Thymus (tissue), 11 donors: ENCODE measurements at regions not wholly inside any gene's neighbourhood (a gene's known extent, or its start where the extent isn't known, plus 50 kb on each side); places are given as distances from the start of the nearest gene placed in this dataset.

Experiments
- DNase-seq, 9 donors: peaks; one replicate each; pipeline ENCODE4 v3.0.0-alpha.2; 2013; ENCODE audit warnings: low spot score in 9 of 9, low read depth in 6 of 9, missing footprints in 1 of 9
- H3K27ac ChIP-seq, 2 donors: one replicate each; pipeline ENCODE4 v1.5.1; 2013; ENCODE audit warnings: control low read depth in 1 of 2, low read depth in 1 of 2, low read length in 1 of 2, mild to moderate bottlenecking in 1 of 2, moderate library complexity in 1 of 2
- H3K27me3 ChIP-seq, 2 donors: one replicate each; pipeline ENCODE4 v1.5.1; 2013; ENCODE audit warnings: low read length in 1 of 2; ENCODE audit not compliant: control insufficient read depth in 2 of 2, insufficient read depth in 1 of 2
- H3K36me3 ChIP-seq, 2 donors: one replicate each; pipeline ENCODE4 v1.5.1; 2013; ENCODE audit warnings: low read length in 1 of 2, mild to moderate bottlenecking in 1 of 2, moderate library complexity in 1 of 2; ENCODE audit not compliant: control insufficient read depth in 2 of 2, insufficient read depth in 2 of 2
- H3K4me1 ChIP-seq, 2 donors: one replicate each; pipeline ENCODE4 v1.5.1; 2013; ENCODE audit warnings: low read length in 2 of 2; ENCODE audit not compliant: control insufficient read depth in 2 of 2, insufficient read depth in 2 of 2
- H3K4me3 ChIP-seq, 2 donors: one replicate each; pipeline ENCODE4 v1.5.1; 2013; ENCODE audit warnings: low read length in 2 of 2, control low read depth in 1 of 2, mild to moderate bottlenecking in 1 of 2
- H3K9me3 ChIP-seq, 2 donors: one replicate each; pipeline ENCODE4 v1.5.1; 2013; ENCODE audit warnings: low read length in 1 of 2, mild to moderate bottlenecking in 1 of 2; ENCODE audit not compliant: control insufficient read depth in 2 of 2, insufficient read depth in 1 of 2
- WGBS: extraction: QIAGEN DNeasy Blood & Tissue Kit; methylation state at CpG from one replicate; pipeline ENCODE4 v1.1.7; 2013; 5-methylcytosine and 5-hydroxymethylcytosine counted together
- donor health status: healthy.

GRCh38 chr7:47210281-47210854, 371.5 kb downstream of the TNS3 start:
- DNase-seq, result no peak
- Histone ChIP-seq H3K27me3 (no peaks in the 10 kb centered on the region), H3K4me3 (no peak overlapping the region), H3K9me3 (no peaks in the 10 kb centered on the region), H3K27ac (no peak overlapping the region), H3K4me1 (peaks cover 0 to 2% of the 10 kb centered on the region in 2 donors), H3K36me3 (no peaks in the 10 kb centered on the region)
- WGBS, result 74% methylated on average over 4 of the region's 4 CpGs

GRCh38 chr7:47207956-47208355, 374.0 kb downstream of the TNS3 start:
- WGBS, result 88% methylated on average over 3 of the region's 3 CpGs
- Histone ChIP-seq H3K4me3 (no peak overlapping the region), H3K27me3 (no peaks in the 10 kb centered on the region), H3K4me1 (peaks cover 0 to 2% of the 10 kb centered on the region in 2 donors), H3K27ac (no peak overlapping the region), H3K36me3 (no peaks in the 10 kb centered on the region), H3K9me3 (no peaks in the 10 kb centered on the region)
- no peak for DNase-seq

- Histone ChIP-seq H3K27me3 (no peaks in the 10 kb centered on the region), H3K27ac (no peak overlapping the region), H3K9me3 (no peaks in the 10 kb centered on the region), H3K36me3 (no peaks in the 10 kb centered on the region), H3K4me1 (no peaks in the 10 kb centered on the region), H3K4me3 (no peak overlapping the region)
- no peak for DNase-seq
- 91% methylated on average over 2 of the region's 2 CpGs for WGBS
Measured at GRCh38 chr7:47204709-47205108, 377.2 kb downstream of the TNS3 start.

- WGBS, result 90% methylated on average over 7 of the region's 7 CpGs
Measured at GRCh38 chr7:47202146-47202783, 379.6 kb downstream of the TNS3 start.

GRCh38 chr7:47198159-47198558, 383.8 kb downstream of the TNS3 start:
- Histone ChIP-seq H3K27ac (no peak overlapping the region), H3K27me3 (no peaks in the 10 kb centered on the region), H3K4me1 (no peaks in the 10 kb centered on the region), H3K4me3 (no peak overlapping the region), H3K9me3 (no peaks in the 10 kb centered on the region), H3K36me3 (no peaks in the 10 kb centered on the region)
- DNase-seq, result no peak
- 100% methylated on average over 1 of the region's 1 CpG for WGBS

More at GRCh38 chr7:47202146-47202783, 379.6 kb downstream of the TNS3 start:
- Histone ChIP-seq H3K27ac (no peak overlapping the region), H3K36me3 (no peaks in the 10 kb centered on the region), H3K4me1 (no peaks in the 10 kb centered on the region), H3K27me3 (no peaks in the 10 kb centered on the region), H3K9me3 (no peaks in the 10 kb centered on the region), H3K4me3 (no peak overlapping the region)
- no peak for DNase-seq

GRCh38 chr7:47197486-47197885, 384.4 kb downstream of the TNS3 start:
- no peak overlapping the region for H3K27ac ChIP-seq
- no peak for DNase-seq
- H3K9me3 ChIP-seq, result no peaks in the 10 kb centered on the region
- no peaks in the 10 kb centered on the region for H3K36me3 ChIP-seq
- no peaks in the 10 kb centered on the region for H3K4me1 ChIP-seq
- no peaks in the 10 kb centered on the region for H3K27me3 ChIP-seq
- no peak overlapping the region for H3K4me3 ChIP-seq
- 27% methylated on average over 2 of the region's 2 CpGs for WGBS

GRCh38 chr7:47196737-47197136, 385.2 kb downstream of the TNS3 start:
- 68% methylated on average over 3 of the region's 3 CpGs for WGBS
- Histone ChIP-seq H3K4me3 (no peak overlapping the region), H3K4me1 (no peaks in the 10 kb centered on the region), H3K9me3 (no peaks in the 10 kb centered on the region), H3K36me3 (no peaks in the 10 kb centered on the region), H3K27me3 (no peaks in the 10 kb centered on the region), H3K27ac (no peak overlapping the region)
- no peak for DNase-seq

- no peak overlapping the region for H3K27ac ChIP-seq
- H3K4me3 ChIP-seq, result no peak overlapping the region
- DNase-seq, result no peak
- H3K4me1 ChIP-seq, result no peaks in the 10 kb centered on the region
- H3K27me3 ChIP-seq, result no peaks in the 10 kb centered on the region
- H3K9me3 ChIP-seq, result no peaks in the 10 kb centered on the region
- no peaks in the 10 kb centered on the region for H3K36me3 ChIP-seq
- WGBS, result 97% methylated on average over 3 of the region's 3 CpGs
Measured at GRCh38 chr7:47196106-47196645, 385.7 kb downstream of the TNS3 start.

GRCh38 chr7:47195641-47196040, 386.3 kb downstream of the TNS3 start:
- DNase-seq, result no peak
- no peak overlapping the region for H3K4me3 ChIP-seq

More at GRCh38 chr7:47195641-47196040, 386.3 kb downstream of the TNS3 start:
- WGBS, result 92% methylated on average over 6 of the region's 6 CpGs
- no peaks in the 10 kb centered on the region for H3K4me1 ChIP-seq
- H3K27me3 ChIP-seq, result no peaks in the 10 kb centered on the region
- no peaks in the 10 kb centered on the region for H3K9me3 ChIP-seq
- H3K27ac ChIP-seq, result no peak overlapping the region
- H3K36me3 ChIP-seq, result no peaks in the 10 kb centered on the region
